Esophagus squamous epithelium (tissue), 5 donors: ENCODE measurements at regions not wholly inside any gene's neighbourhood (a gene's known extent, or its start where the extent isn't known, plus 50 kb on each side); places are given as distances from the start of the nearest gene placed in this dataset.
"Not testable (repeated sequence)": the region's sequence is repeated elsewhere in the genome, so short reads cannot be mapped to it uniquely, and the experiment has no call there.

Experiments
- DNase-seq: peaks from one replicate; lab custom pipeline; 2025; lab: John Stamatoyannopoulos, UW
- H3K27ac ChIP-seq, 4 donors: fragments of 200-600 bp; sonication (generic); one replicate each; pipeline ENCODE4 v1.5.1; 2016 to 2019; ENCODE audit warnings: mild to moderate bottlenecking in 1 of 4
- H3K27me3 ChIP-seq, 4 donors: fragments of 200-600 bp; sonication (generic); 1 replicate in 3 of 4; 2 replicates in 1 of 4; pipeline versions ENCODE4 v1.5.1 to v1.6.0; 2017 to 2021; ENCODE audit warnings: antibody characterized with exemption in 1 of 4
- H3K36me3 ChIP-seq, 3 donors: fragments of 200-600 bp; sonication (generic); one replicate each; pipeline ENCODE4 v1.5.1; 2016 to 2019
- H3K4me1 ChIP-seq, 3 donors: fragments of 200-600 bp; sonication (generic); one replicate each; pipeline ENCODE4 v1.5.1; 2017 to 2019
- H3K4me3 ChIP-seq, 4 donors: fragments of 200-600 bp; sonication (generic); 1 replicate in 3 of 4; 2 replicates in 1 of 4; pipeline ENCODE4 v1.5.1; 2016 to 2019; ENCODE audit warnings: mild to moderate bottlenecking in 2 of 4, moderate library complexity in 1 of 4
- H3K9me3 ChIP-seq, 3 donors: fragments of 200-600 bp; sonication (generic); one replicate each; pipeline ENCODE4 v1.5.1; 2016 to 2019
- CTCF ChIP-seq, 6 experiments: fragments of 450-650 bp in 4 of 6; fragments of 200-600 bp in 2 of 6; sonication (generic) in 2 of 6; IDR thresholded peaks; one replicate each; pipeline ENCODE4 v1.5.1; 2016 to 2019; ENCODE audit warnings: antibody characterized with exemption in 6 of 6, mild to moderate bottlenecking in 4 of 6, moderate library complexity in 4 of 6
- POLR2A ChIP-seq, 4 donors: fragments of 450-650 bp; IDR thresholded peaks; one replicate each; pipeline ENCODE4 v1.6.1; 2017; ENCODE audit warnings: antibody characterized with exemption in 4 of 4, mild to moderate bottlenecking in 4 of 4, moderate library complexity in 3 of 4
- WGBS, 2 donors: methylation state at CpG; one replicate each; pipeline ENCODE4 v1.1.5; 2018; 5-methylcytosine and 5-hydroxymethylcytosine counted together
- intact Hi-C: fragments of 100-400 bp; cut with DNase I; formaldehyde crosslinking; loops from one replicate; pipeline ENCODE4 v1.15.0; 2022
- donor health status: DM: yes; HTN: yes; CAD: no.

- Histone ChIP-seq H3K4me1 (no peaks in the 10 kb centered on the region), H3K27me3 (no peaks in the 10 kb centered on the region), H3K9me3 (peaks cover 0 to 6% (median 0%) of the 10 kb centered on the region in 3 donors), H3K27ac (no peak overlapping the region), H3K36me3 (no peaks in the 10 kb centered on the region), H3K4me3 (no peak overlapping the region)
- intact Hi-C loops, result no loop called here
- no peak for TF ChIP-seq CTCF (IDR thresholded peaks at IDR 0.05)
- TF ChIP-seq POLR2A (IDR thresholded peaks at IDR 0.05), result no peak
- DNase-seq, result no peak
Measured at GRCh38 chr4:31239886-31240285, 519.7 kb downstream of the PCDH7 start.

GRCh38 chr4:31241504-31242106, 521.4 kb downstream of the PCDH7 start:
- TF ChIP-seq CTCF (IDR thresholded peaks at IDR 0.05) (no peak), POLR2A (IDR thresholded peaks at IDR 0.05) (no peak)
- Histone ChIP-seq H3K4me1 (no peaks in the 10 kb centered on the region), H3K9me3 (peaks cover 0 to 6% (median 0%) of the 10 kb centered on the region in 3 donors), H3K4me3 (no peak overlapping the region), H3K27ac (no peak overlapping the region), H3K27me3 (no peaks in the 10 kb centered on the region), H3K36me3 (no peaks in the 10 kb centered on the region)
- DNase-seq, result no peak
- intact Hi-C loops, result no loop called here
- 82 to 94% methylated on average over 1 of the region's 1 CpG for WGBS, 2 donors

- Histone ChIP-seq H3K4me1 (no peaks in the 10 kb centered on the region), H3K27me3 (no peaks in the 10 kb centered on the region), H3K4me3 (no peak overlapping the region), H3K36me3 (no peaks in the 10 kb centered on the region), H3K9me3 (no peaks in the 10 kb centered on the region), H3K27ac (no peak overlapping the region)
- no peak for DNase-seq
- TF ChIP-seq POLR2A (IDR thresholded peaks at IDR 0.05) (no peak), CTCF (IDR thresholded peaks at IDR 0.05) (no peak)
- intact Hi-C loops, result no loop called here
- WGBS, 2 donors, result 35 to 46% methylated on average over 1 of the region's 1 CpG
Measured at GRCh38 chr4:31246856-31247255, 526.7 kb downstream of the PCDH7 start.

- intact Hi-C loops, result no loop called here
- TF ChIP-seq CTCF (IDR thresholded peaks at IDR 0.05) (no peak), POLR2A (IDR thresholded peaks at IDR 0.05) (no peak)
- Histone ChIP-seq H3K9me3 (no peaks in the 10 kb centered on the region), H3K27me3 (no peaks in the 10 kb centered on the region), H3K27ac (no peak overlapping the region), H3K36me3 (no peaks in the 10 kb centered on the region), H3K4me3 (no peak overlapping the region), H3K4me1 (no peaks in the 10 kb centered on the region)
- WGBS, 2 donors, result 94 to 96% methylated on average over 4 to 7 of the region's 15 CpGs
- DNase-seq, result no peak
Measured at GRCh38 chr4:31259119-31259518, 539.0 kb downstream of the PCDH7 start.

GRCh38 chr4:31261632-31262031, 541.5 kb downstream of the PCDH7 start:
- 25 to 27% methylated on average over 2 of the region's 2 CpGs for WGBS, 2 donors
- no peaks in the 10 kb centered on the region for H3K27me3 ChIP-seq
- H3K4me1 ChIP-seq, result no peaks in the 10 kb centered on the region
- H3K27ac ChIP-seq, result no peak overlapping the region
- DNase-seq, result no peak
- H3K9me3 ChIP-seq, result no peaks in the 10 kb centered on the region
- H3K36me3 ChIP-seq, result no peaks in the 10 kb centered on the region
- TF ChIP-seq CTCF (IDR thresholded peaks at IDR 0.05), result no peak
- no peak for TF ChIP-seq POLR2A (IDR thresholded peaks at IDR 0.05)
- H3K4me3 ChIP-seq, result no peak overlapping the region
- intact Hi-C loops, result no loop called here

GRCh38 chr4:31266094-31266493, 545.9 kb downstream of the PCDH7 start:
- H3K27me3 ChIP-seq, H3K4me3 ChIP-seq, DNase-seq, H3K4me1 ChIP-seq, H3K27ac ChIP-seq, intact Hi-C loops, H3K36me3 ChIP-seq, H3K9me3 ChIP-seq: not testable (repeated sequence)
- WGBS, 2 donors, result 69 to 100% methylated on average over 3 of the region's 4 CpGs
